ENCODE measurements at regions not wholly inside any gene's neighbourhood (a gene's known extent, or its start where the extent isn't known, plus 50 kb on each side); places are given as distances from the start of the nearest gene placed in this dataset.
"Not testable (repeated sequence)": the region's sequence is repeated elsewhere in the genome, so short reads cannot be mapped to it uniquely, and the experiment has no call there.

DNA sequence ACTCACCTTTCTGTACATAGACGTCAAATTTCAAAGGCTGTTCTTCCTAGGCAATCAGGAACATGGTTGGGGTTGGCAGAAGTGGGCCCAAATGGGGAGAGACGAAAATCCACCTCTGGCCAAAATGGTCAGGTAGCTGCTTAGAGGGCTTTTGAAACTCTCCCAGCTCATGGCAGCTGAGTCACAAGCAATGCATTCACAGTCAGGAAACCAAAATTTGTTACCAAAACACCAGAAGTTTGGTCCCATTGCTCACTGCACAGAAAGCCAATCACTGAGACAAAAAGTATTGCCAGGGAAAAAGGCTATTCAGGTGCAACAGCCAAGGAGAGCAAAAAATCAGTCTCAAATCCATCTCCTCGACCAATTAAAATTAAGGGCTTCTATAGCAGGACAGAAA is 539.6 kb upstream of the CCDC54 start:
- no peaks in the 10 kb centered on the region for H3K9me3 ChIP-seq (ENCODE audit: control insufficient read depth in 1 of 2, low read length in 2 of 2)
- H3K4me1 ChIP-seq (ENCODE audit: control insufficient read depth in 1 of 2, insufficient read depth in 2 of 2, low read length in 2 of 2), result peaks cover 0 to 4% of the 10 kb centered on the region in 2 donors
- no peak overlapping the region for H3K4me3 ChIP-seq (ENCODE audit: low read depth in 1 of 2, low read length in 2 of 2)
- no peaks in the 10 kb centered on the region for H3K36me3 ChIP-seq (ENCODE audit: control insufficient read depth in 1 of 2, insufficient read depth in 2 of 2, low read length in 2 of 2)
- no peak overlapping the region for H3K27ac ChIP-seq (ENCODE audit: low read length)
- no peaks in the 10 kb centered on the region for H3K27me3 ChIP-seq (ENCODE audit: low read depth, low read length)

DNA sequence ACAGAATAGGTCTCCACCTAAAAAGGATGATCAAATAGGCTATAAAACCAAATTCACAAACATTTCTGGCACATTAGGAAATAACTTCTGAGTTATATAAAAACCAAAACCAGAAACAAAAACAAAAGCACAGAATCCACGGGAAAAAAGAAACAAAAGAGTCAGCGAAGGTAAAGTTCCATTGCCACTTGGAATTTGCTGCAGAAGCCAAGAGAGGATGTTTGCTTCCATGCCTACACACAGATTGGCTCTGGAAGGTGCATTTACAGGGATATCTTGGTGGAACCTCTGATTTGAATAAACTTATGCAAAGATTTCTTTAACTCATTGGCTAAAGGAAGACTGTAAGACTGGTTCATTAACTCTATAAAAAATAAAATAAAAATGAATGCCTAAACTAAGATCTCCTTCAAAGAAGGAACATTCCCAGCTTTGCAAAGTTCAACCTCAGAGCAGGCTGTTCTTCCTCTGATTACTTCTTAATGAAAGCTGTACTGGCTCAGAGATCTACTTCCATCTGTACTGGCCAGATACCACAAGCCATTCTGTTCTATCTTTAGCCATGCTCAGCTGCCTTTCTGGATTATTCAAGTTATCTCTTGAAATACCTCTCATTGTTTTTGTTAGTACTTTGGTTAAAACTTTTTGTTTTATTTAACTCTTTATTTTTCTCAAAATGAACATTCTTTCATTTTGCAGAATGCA is 537.5 kb upstream of the CCDC54 start:
- no peaks in the 10 kb centered on the region for H3K36me3 ChIP-seq (ENCODE audit: control insufficient read depth in 1 of 2, insufficient read depth in 2 of 2, low read length in 2 of 2)
- H3K27ac ChIP-seq (ENCODE audit: low read length), result no peak overlapping the region
- H3K27me3 ChIP-seq (ENCODE audit: low read depth, low read length), result no peaks in the 10 kb centered on the region
- H3K4me1 ChIP-seq (ENCODE audit: control insufficient read depth in 1 of 2, insufficient read depth in 2 of 2, low read length in 2 of 2), result peaks cover 0 to 4% of the 10 kb centered on the region in 2 donors
- no peak overlapping the region for H3K4me3 ChIP-seq (ENCODE audit: low read depth in 1 of 2, low read length in 2 of 2)
- no peaks in the 10 kb centered on the region for H3K9me3 ChIP-seq (ENCODE audit: control insufficient read depth in 1 of 2, low read length in 2 of 2)

DNA sequence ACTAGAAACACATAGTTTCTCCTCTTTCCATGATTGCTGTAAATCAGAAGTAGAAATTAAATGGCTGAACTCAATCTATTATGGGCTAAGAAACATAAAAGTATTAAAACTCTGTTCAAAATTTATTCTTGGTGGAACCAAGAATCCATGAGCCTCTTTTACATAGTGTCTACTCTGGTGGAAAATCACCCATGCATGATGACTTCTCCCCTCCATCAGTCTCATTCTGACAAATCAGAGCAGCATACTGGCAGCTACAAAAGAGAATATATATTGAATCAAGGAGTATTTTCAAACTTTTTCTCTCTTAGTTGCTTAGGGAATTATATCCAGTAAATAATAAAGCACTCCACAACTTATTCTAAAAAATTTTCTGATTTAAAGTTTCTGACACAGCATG is 536.9 kb upstream of the CCDC54 start:
- Histone ChIP-seq H3K27ac (ENCODE audit: low read length) (no peak overlapping the region), H3K4me1 (ENCODE audit: control insufficient read depth in 1 of 2, insufficient read depth in 2 of 2, low read length in 2 of 2) (peaks cover 0 to 4% of the 10 kb centered on the region in 2 donors)

DNA sequence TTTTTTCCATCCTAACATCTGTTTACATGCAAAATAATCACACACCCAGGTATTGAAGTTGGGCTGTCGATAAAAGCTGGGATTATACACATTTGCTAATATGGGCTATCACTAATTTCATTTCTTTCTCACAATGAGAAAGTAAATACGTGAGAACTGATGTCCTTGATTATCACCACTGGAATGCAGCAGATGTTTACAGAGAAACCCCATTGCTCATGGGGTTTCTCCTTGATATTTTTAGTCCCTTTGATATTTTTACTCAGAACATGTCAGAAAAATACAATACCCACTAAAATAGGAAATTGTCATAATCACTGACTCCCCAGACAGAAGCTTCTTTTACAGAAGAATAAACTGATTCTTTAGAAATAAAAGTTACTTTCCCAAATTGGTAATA is 535.1 kb upstream of the CCDC54 start:
- peaks cover 0 to 4% of the 10 kb centered on the region in 2 donors for H3K4me1 ChIP-seq (ENCODE audit: control insufficient read depth in 1 of 2, insufficient read depth in 2 of 2, low read length in 2 of 2)
- no peaks in the 10 kb centered on the region for H3K9me3 ChIP-seq (ENCODE audit: control insufficient read depth in 1 of 2, low read length in 2 of 2)
- H3K4me3 ChIP-seq (ENCODE audit: low read depth in 1 of 2, low read length in 2 of 2), result no peak overlapping the region
- H3K27ac ChIP-seq (ENCODE audit: low read length), result no peak overlapping the region
- no peaks in the 10 kb centered on the region for H3K36me3 ChIP-seq (ENCODE audit: control insufficient read depth in 1 of 2, insufficient read depth in 2 of 2, low read length in 2 of 2)
- H3K27me3 ChIP-seq (ENCODE audit: low read depth, low read length), result no peaks in the 10 kb centered on the region

More for the DNA sequence above, 536.9 kb upstream of the CCDC54 start:
- Histone ChIP-seq H3K9me3 (ENCODE audit: control insufficient read depth in 1 of 2, low read length in 2 of 2) (no peaks in the 10 kb centered on the region), H3K4me3 (ENCODE audit: low read depth in 1 of 2, low read length in 2 of 2) (no peak overlapping the region), H3K36me3 (ENCODE audit: control insufficient read depth in 1 of 2, insufficient read depth in 2 of 2, low read length in 2 of 2) (no peaks in the 10 kb centered on the region), H3K27me3 (ENCODE audit: low read depth, low read length) (no peaks in the 10 kb centered on the region)

DNA sequence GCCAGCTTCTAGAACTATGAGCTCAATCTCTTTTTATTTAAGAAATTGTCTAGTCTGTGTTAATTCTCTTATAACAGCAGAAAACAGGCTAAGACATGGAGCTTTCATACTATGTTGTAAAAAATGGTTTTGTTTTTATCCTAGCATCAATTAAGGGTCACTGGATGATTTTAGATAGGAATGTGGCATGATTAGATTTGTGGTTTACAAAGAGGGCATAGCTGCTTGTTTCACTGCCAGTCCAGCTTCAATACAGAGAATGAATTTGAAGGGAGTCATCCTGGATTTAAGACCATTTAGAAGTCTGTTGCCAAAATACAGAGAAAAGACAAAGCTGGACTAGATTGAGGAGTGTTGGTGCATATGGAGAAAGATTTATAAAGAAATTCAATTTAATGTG is 532.6 kb upstream of the CCDC54 start:
- no peaks in the 10 kb centered on the region for H3K9me3 ChIP-seq (ENCODE audit: control insufficient read depth in 1 of 2, low read length in 2 of 2)
- peaks cover 0 to under 1% of the 10 kb centered on the region in 2 donors for H3K4me1 ChIP-seq (ENCODE audit: control insufficient read depth in 1 of 2, insufficient read depth in 2 of 2, low read length in 2 of 2)
- H3K27ac ChIP-seq (ENCODE audit: low read length), result no peak overlapping the region
- no peak overlapping the region for H3K4me3 ChIP-seq (ENCODE audit: low read depth in 1 of 2, low read length in 2 of 2)
- no peaks in the 10 kb centered on the region for H3K36me3 ChIP-seq (ENCODE audit: control insufficient read depth in 1 of 2, insufficient read depth in 2 of 2, low read length in 2 of 2)
- H3K27me3 ChIP-seq (ENCODE audit: low read depth, low read length), result no peaks in the 10 kb centered on the region

DNA sequence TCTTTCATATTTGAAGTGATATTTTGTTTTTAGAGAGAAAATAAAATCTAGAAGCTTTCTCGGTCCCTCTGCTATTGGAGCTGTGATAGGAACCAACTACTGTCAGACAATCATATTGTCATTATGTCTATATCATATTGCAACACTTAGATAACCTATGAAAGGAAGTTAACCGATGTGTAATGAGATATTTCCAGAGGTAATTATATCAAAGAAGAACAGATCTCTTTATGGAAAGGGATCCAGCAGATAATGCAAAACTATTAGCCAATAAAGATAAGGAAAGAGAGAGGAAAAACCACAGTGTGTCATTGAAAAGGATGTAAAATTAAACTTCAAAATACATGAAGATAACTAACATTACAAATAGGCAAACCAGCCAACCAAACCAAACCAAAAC is 529.1 kb upstream of the CCDC54 start:
- Histone ChIP-seq H3K4me1 (ENCODE audit: control insufficient read depth in 1 of 2, insufficient read depth in 2 of 2, low read length in 2 of 2) (no peaks in the 10 kb centered on the region), H3K9me3 (ENCODE audit: control insufficient read depth in 1 of 2, low read length in 2 of 2) (no peaks in the 10 kb centered on the region), H3K27ac (ENCODE audit: low read length) (no peak overlapping the region), H3K27me3 (ENCODE audit: low read depth, low read length) (no peaks in the 10 kb centered on the region), H3K4me3 (ENCODE audit: low read depth in 1 of 2, low read length in 2 of 2) (no peak overlapping the region), H3K36me3 (ENCODE audit: control insufficient read depth in 1 of 2, insufficient read depth in 2 of 2, low read length in 2 of 2) (no peaks in the 10 kb centered on the region)

DNA sequence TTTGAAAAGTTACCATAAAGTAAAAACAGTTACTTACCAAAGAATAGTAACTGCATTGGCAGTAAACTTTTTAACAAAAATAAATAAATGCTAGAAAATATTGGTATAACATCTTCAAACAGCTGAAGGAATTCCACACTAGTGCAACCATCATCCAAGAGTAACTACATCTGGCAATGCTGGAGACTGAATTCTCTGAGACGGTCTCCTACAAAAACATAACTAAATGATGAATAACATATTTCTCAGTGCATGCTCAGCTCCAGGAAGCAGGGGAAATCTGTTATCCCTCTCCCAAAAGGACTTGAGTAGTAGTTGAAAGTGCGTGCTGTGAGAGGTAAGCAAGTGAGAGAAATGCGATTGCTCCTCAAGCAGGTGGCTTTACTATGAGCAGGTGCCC is 526.8 kb upstream of the CCDC54 start:
- peaks cover 0 to 5% of the 10 kb centered on the region in 2 donors for H3K9me3 ChIP-seq (ENCODE audit: control insufficient read depth in 1 of 2, low read length in 2 of 2)
- H3K4me3 ChIP-seq (ENCODE audit: low read depth in 1 of 2, low read length in 2 of 2), result no peak overlapping the region
- no peaks in the 10 kb centered on the region for H3K4me1 ChIP-seq (ENCODE audit: control insufficient read depth in 1 of 2, insufficient read depth in 2 of 2, low read length in 2 of 2)
- no peaks in the 10 kb centered on the region for H3K36me3 ChIP-seq (ENCODE audit: control insufficient read depth in 1 of 2, insufficient read depth in 2 of 2, low read length in 2 of 2)
- no peaks in the 10 kb centered on the region for H3K27me3 ChIP-seq (ENCODE audit: low read depth, low read length)
- H3K27ac ChIP-seq (ENCODE audit: low read length), result no peak overlapping the region

DNA sequence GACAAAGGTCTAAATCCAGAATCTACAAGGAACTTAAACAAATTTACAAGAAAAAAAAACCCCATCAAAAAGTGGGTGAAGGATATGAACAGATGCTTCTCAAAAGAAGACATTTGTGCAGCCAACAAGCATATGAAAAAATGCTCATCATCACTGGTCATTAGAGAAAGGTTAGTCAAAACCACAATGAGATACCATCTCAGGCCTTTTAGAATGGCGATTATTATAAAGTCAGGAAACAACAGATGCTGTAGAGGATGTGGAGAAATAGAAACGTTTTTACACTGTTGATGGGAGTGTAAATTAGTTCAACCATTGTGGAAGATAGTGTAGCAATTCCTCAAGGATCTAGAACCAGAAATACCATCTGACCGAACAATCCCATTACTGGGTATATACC is 518.9 kb upstream of the CCDC54 start:
- H3K4me1 ChIP-seq (ENCODE audit: control insufficient read depth in 1 of 2, insufficient read depth in 2 of 2, low read length in 2 of 2); H3K9me3 ChIP-seq (ENCODE audit: control insufficient read depth in 1 of 2, low read length in 2 of 2); H3K27me3 ChIP-seq (ENCODE audit: low read depth, low read length); H3K36me3 ChIP-seq (ENCODE audit: control insufficient read depth in 1 of 2, insufficient read depth in 2 of 2, low read length in 2 of 2); H3K4me3 ChIP-seq (ENCODE audit: low read depth in 1 of 2, low read length in 2 of 2); H3K27ac ChIP-seq (ENCODE audit: low read length): not testable (repeated sequence)

DNA sequence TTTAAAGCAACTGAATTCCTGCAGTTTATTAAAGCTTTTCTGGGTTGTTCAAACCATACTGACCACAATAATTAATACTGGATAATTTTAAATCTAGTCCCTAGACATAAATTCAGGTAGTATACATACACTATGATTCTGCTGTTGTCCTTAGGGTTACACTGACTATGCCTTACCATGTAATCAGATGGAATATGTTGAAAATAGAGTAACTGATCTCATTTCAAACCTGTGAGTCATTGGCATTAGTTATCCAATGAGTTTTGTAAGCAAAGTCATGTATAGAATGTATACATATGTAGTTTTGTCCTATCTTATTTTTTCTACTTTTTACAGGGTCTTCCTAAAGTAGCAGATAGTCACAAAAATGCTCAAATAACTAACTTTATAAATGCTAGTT is 517.1 kb upstream of the CCDC54 start:
- H3K27me3 ChIP-seq (ENCODE audit: low read depth, low read length), result no peaks in the 10 kb centered on the region
- no peak overlapping the region for H3K4me3 ChIP-seq (ENCODE audit: low read depth in 1 of 2, low read length in 2 of 2)
- no peaks in the 10 kb centered on the region for H3K36me3 ChIP-seq (ENCODE audit: control insufficient read depth in 1 of 2, insufficient read depth in 2 of 2, low read length in 2 of 2)
- H3K27ac ChIP-seq (ENCODE audit: low read length), result no peak overlapping the region
- peaks cover 0 to 5% of the 10 kb centered on the region in 2 donors for H3K4me1 ChIP-seq (ENCODE audit: control insufficient read depth in 1 of 2, insufficient read depth in 2 of 2, low read length in 2 of 2)
- no peaks in the 10 kb centered on the region for H3K9me3 ChIP-seq (ENCODE audit: control insufficient read depth in 1 of 2, low read length in 2 of 2)

DNA sequence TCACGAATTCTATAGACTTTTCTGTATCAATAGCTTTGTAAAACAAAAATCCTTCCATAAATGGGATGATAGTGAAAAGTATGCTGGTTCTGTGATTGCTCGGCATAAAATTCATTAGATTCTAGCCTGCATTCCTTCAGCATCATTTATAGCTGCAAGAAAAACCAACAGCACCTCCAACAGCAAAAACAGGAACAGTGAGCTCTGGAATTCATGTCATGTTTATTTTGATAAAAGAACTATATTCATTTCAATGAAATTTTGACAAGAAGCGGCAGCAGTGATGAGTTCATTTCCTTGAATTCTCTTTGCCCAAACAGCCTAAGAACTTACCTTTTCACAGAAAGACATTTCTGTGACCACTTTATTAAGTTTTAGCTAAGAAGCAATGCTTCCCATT is 515.2 kb upstream of the CCDC54 start:
- Histone ChIP-seq H3K4me3 (ENCODE audit: low read depth in 1 of 2, low read length in 2 of 2) (no peak overlapping the region), H3K27me3 (ENCODE audit: low read depth, low read length) (no peaks in the 10 kb centered on the region), H3K4me1 (ENCODE audit: control insufficient read depth in 1 of 2, insufficient read depth in 2 of 2, low read length in 2 of 2) (peaks cover 0 to 5% of the 10 kb centered on the region in 2 donors), H3K27ac (ENCODE audit: low read length) (no peak overlapping the region), H3K9me3 (ENCODE audit: control insufficient read depth in 1 of 2, low read length in 2 of 2) (no peaks in the 10 kb centered on the region), H3K36me3 (ENCODE audit: control insufficient read depth in 1 of 2, insufficient read depth in 2 of 2, low read length in 2 of 2) (no peaks in the 10 kb centered on the region)

DNA sequence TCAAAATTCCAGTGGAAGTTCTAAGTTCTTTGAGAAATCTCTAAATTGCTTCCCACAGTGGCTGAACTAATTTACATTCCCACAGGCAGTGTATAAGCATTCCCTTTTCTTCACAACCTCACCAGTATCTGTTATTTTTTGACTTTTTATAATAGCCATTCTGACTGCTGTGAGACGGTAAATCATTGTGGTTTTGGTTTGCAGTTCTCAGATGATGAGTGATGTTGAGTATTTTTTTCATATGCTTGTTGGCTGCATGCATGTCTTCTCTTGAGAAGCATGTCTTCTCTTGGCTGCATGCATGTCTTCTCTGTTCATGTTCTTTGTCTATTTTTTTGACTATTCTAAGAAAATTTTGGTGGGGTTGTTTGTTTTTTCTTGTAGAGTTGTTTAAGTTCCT is 499.6 kb upstream of the CCDC54 start:
- H3K27me3 ChIP-seq (ENCODE audit: low read depth, low read length), result no peaks in the 10 kb centered on the region
- H3K27ac ChIP-seq (ENCODE audit: low read length), result no peak overlapping the region
- H3K36me3 ChIP-seq (ENCODE audit: control insufficient read depth in 1 of 2, insufficient read depth in 2 of 2, low read length in 2 of 2), result no peaks in the 10 kb centered on the region
- no peak overlapping the region for H3K4me3 ChIP-seq (ENCODE audit: low read depth in 1 of 2, low read length in 2 of 2)
- H3K9me3 ChIP-seq (ENCODE audit: control insufficient read depth in 1 of 2, low read length in 2 of 2), result no peaks in the 10 kb centered on the region
- no peaks in the 10 kb centered on the region for H3K4me1 ChIP-seq (ENCODE audit: control insufficient read depth in 1 of 2, insufficient read depth in 2 of 2, low read length in 2 of 2)

DNA sequence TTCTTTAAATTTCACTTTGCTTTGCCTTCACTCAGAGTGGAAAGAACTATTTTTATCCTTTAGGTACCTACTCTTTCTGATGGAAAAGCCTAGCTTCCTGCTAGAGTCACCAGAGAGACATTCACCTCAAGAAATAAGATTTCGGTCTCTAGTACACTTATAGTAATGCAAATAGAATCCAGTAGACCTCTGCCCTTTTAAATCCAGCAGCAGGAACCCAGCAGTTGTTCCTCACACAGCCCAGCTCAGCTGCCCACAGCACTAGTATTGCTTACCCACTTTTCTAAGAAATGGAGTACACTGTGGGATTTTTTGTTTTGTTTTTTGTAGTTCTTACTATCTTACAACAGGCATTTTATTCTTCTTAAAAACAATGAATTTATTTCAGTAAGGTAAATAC is 497.0 kb upstream of the CCDC54 start:
- H3K9me3 ChIP-seq (ENCODE audit: control insufficient read depth in 1 of 2, low read length in 2 of 2), result peaks cover 0 to 2% of the 10 kb centered on the region in 2 donors
- no peaks in the 10 kb centered on the region for H3K27me3 ChIP-seq (ENCODE audit: low read depth, low read length)
- no peaks in the 10 kb centered on the region for H3K4me1 ChIP-seq (ENCODE audit: control insufficient read depth in 1 of 2, insufficient read depth in 2 of 2, low read length in 2 of 2)
- no peaks in the 10 kb centered on the region for H3K36me3 ChIP-seq (ENCODE audit: control insufficient read depth in 1 of 2, insufficient read depth in 2 of 2, low read length in 2 of 2)
- no peak overlapping the region for H3K4me3 ChIP-seq (ENCODE audit: low read depth in 1 of 2, low read length in 2 of 2)
- no peak overlapping the region for H3K27ac ChIP-seq (ENCODE audit: low read length)
